ENCODE measurements at regions not wholly inside any gene's neighbourhood (a gene's known extent, or its start where the extent isn't known, plus 50 kb on each side); places are given as distances from the start of the nearest gene placed in this dataset.
"Not testable (repeated sequence)": the region's sequence is repeated elsewhere in the genome, so short reads cannot be mapped to it uniquely, and the experiment has no call there.

DNA sequence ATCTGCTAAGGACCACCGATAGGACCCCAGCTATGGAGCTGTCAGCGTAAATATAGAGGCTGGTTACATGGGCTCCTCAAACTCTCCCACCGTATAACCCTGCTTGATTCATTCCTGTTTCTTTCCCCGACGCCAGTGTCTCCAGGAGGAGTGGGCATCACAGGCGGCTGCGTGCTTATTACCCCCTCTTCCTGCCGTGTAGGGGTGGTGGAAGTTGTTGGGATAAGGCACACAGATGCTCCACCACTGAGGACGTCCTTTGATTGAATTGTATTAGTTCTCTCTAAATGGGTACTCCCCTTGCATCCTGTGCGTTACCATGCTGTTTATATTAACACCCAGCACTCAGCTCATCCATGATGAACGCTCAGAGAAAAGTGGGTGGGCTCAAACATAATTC is 104.6 kb downstream of the ZBTB18 start:
- POLR2A ChIA-PET = no interaction called here

DNA sequence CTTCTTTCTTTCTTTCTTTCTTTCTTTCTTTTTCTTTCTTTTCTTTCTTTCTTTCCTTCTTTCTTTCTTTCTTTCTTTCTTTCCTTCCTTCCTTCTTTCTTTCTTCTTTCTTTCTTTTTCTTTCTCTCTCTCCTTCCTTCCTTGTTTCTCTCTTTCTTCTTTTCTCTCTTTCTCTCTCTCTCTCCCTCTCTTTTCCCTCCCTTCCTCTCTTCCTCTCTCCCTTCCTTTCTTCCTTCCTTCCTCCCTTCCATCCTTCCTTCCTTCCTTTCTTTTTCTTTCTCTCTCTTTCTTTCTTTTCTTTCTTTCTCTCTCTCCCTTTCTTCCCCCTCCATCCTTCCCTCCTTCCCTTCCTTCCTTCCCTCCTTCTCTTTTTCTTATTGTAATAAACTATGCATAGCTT is 105.5 kb downstream of the ZBTB18 start:
- ATAC-seq; in situ Hi-C loops (cut with MboI); H2AFZ ChIP-seq (ENCODE audit: control insufficient read depth, low read depth, low read length); H3K36me3 ChIP-seq (ENCODE audit: control insufficient read depth in 2 of 2, insufficient read depth in 2 of 2, low read length in 1 of 2); CTCF ChIA-PET; H4K20me1 ChIP-seq (ENCODE audit: control insufficient read depth, insufficient read depth); H3K27ac ChIP-seq (ENCODE audit: control insufficient read depth, insufficient read depth); H3K79me2 ChIP-seq (ENCODE audit: control insufficient read depth, insufficient read depth, low read length); SMC1A ChIA-PET (ENCODE audit: uncharacterized antibody, unreplicated experiment); H3K27me3 ChIP-seq (replicated peaks in 1 of 2; ENCODE audit: control insufficient read depth in 2 of 2, insufficient read depth in 2 of 2, low read length in 1 of 2); POLR2A ChIA-PET; BruUV-seq (replicated peaks); intact Hi-C loops (cut with micrococcal nuclease; ENCODE audit: unreplicated experiment); DNase-seq (ENCODE audit: low read depth, low spot score); H3K9me3 ChIP-seq (replicated peaks; ENCODE audit: control insufficient read depth, insufficient read depth, low read length); H3K4me1 ChIP-seq (ENCODE audit: control insufficient read depth, insufficient read depth, low read length); RAD21 ChIA-PET (ENCODE audit: unreplicated experiment); H3K4me3 ChIP-seq; H3K9ac ChIP-seq (ENCODE audit: control insufficient read depth, insufficient read depth, low read length); FAIRE-seq; H3K4me2 ChIP-seq (ENCODE audit: control insufficient read depth, insufficient read depth): not testable (repeated sequence)

More for the DNA sequence above, 104.6 kb downstream of the ZBTB18 start:
- ATAC-seq = no peak
- no TSS peak for BruUV-seq (replicated peaks)
- Histone ChIP-seq H3K9ac (ENCODE audit: control insufficient read depth, insufficient read depth, low read length) (no peak overlapping the region), H3K9me3 (replicated peaks; ENCODE audit: control insufficient read depth, insufficient read depth, low read length) (no peaks in the 10 kb centered on the region), H4K20me1 (ENCODE audit: control insufficient read depth, insufficient read depth) (no peaks in the 10 kb centered on the region), H3K27me3 (replicated peaks in 1 of 2; ENCODE audit: control insufficient read depth in 2 of 2, insufficient read depth in 2 of 2, low read length in 1 of 2) (no peaks in the 10 kb centered on the region; a peak in 1 of 4 replicates), H3K4me2 (ENCODE audit: control insufficient read depth, insufficient read depth) (no peak overlapping the region), H3K79me2 (ENCODE audit: control insufficient read depth, insufficient read depth, low read length) (no peaks in the 10 kb centered on the region), H3K27ac (ENCODE audit: control insufficient read depth, insufficient read depth) (no peak overlapping the region), H3K4me1 (ENCODE audit: control insufficient read depth, insufficient read depth, low read length) (no peaks in the 10 kb centered on the region), H3K36me3 (ENCODE audit: control insufficient read depth in 2 of 2, insufficient read depth in 2 of 2, low read length in 1 of 2) (no peaks in the 10 kb centered on the region), H3K4me3 (no peak overlapping the region), H2AFZ (ENCODE audit: control insufficient read depth, low read depth, low read length) (no peak overlapping the region)
- no peak for DNase-seq (ENCODE audit: low read depth, low spot score)
- TF ChIP-seq PAX5 (IDR thresholded peaks at IDR 0.05; ENCODE audit: borderline replicate concordance, low read depth, low read length) (no peak), NRF1 (conservative IDR thresholded peaks at IDR 0.05; ENCODE audit: low read depth, low read length) (no peak), ESRRA (IDR thresholded peaks at IDR 0.05; ENCODE audit: low read length) (no peak), TCF3 (IDR thresholded peaks at IDR 0.05; ENCODE audit: borderline replicate concordance, insufficient read depth, low read depth, low read length) (no peak), IKZF1 (conservative IDR thresholded peaks at IDR 0.05) (no peak), ASH2L (IDR thresholded peaks at IDR 0.05; ENCODE audit: borderline replicate concordance, low read depth) (no peak)
- TF ChIP-seq, protein P1, sequence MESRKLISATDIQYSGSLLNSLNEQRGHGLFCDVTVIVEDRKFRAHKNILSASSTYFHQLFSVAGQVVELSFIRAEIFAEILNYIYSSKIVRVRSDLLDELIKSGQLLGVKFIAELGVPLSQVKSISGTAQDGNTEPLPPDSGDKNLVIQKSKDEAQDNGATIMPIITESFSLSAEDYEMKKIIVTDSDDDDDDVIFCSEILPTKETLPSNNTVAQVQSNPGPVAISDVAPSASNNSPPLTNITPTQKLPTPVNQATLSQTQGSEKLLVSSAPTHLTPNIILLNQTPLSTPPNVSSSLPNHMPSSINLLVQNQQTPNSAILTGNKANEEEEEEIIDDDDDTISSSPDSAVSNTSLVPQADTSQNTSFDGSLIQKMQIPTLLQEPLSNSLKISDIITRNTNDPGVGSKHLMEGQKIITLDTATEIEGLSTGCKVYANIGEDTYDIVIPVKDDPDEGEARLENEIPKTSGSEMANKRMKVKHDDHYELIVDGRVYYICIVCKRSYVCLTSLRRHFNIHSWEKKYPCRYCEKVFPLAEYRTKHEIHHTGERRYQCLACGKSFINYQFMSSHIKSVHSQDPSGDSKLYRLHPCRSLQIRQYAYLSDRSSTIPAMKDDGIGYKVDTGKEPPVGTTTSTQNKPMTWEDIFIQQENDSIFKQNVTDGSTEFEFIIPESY (IDR thresholded peaks at IDR 0.05) = no peak
- TF ChIP-seq, protein P2, sequence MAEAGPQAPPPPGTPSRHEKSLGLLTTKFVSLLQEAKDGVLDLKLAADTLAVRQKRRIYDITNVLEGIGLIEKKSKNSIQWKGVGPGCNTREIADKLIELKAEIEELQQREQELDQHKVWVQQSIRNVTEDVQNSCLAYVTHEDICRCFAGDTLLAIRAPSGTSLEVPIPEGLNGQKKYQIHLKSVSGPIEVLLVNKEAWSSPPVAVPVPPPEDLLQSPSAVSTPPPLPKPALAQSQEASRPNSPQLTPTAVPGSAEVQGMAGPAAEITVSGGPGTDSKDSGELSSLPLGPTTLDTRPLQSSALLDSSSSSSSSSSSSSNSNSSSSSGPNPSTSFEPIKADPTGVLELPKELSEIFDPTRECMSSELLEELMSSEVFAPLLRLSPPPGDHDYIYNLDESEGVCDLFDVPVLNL (IDR thresholded peaks at IDR 0.05; ENCODE audit: low read depth, low read length) = no peak
- TF ChIP-seq, protein P3, sequence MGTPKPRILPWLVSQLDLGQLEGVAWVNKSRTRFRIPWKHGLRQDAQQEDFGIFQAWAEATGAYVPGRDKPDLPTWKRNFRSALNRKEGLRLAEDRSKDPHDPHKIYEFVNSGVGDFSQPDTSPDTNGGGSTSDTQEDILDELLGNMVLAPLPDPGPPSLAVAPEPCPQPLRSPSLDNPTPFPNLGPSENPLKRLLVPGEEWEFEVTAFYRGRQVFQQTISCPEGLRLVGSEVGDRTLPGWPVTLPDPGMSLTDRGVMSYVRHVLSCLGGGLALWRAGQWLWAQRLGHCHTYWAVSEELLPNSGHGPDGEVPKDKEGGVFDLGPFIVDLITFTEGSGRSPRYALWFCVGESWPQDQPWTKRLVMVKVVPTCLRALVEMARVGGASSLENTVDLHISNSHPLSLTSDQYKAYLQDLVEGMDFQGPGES (IDR thresholded peaks at IDR 0.05) = no peak
- WGBS (ENCODE audit: insufficient coverage, insufficient replicate concordance, low lambda C conversion rate, missing lambda C conversion rate) = 68% methylated on average over 11 of the region's 11 CpGs
- intact Hi-C loops (cut with micrococcal nuclease; ENCODE audit: unreplicated experiment) (no loop called here), in situ Hi-C loops (cut with MboI) (no loop called here)
- ChIA-PET CTCF (interaction anchor here (0.7 kb wide), 1 partner anchor 81 kb away, joined by 3 read pairs; no protein-coding TSS in a partner anchor), RAD21 (ENCODE audit: unreplicated experiment) (no interaction called here), SMC1A (ENCODE audit: uncharacterized antibody, unreplicated experiment) (no interaction called here)
- FAIRE-seq = no peak
